SU-DHL-6 (cell line): ENCODE measurements at regions not wholly inside any gene's neighbourhood (a gene's known extent, or its start where the extent isn't known, plus 50 kb on each side); places are given as distances from the start of the nearest gene placed in this dataset.

Experiments used
- H2AFZ ChIP-seq: fragments of 200-600 bp; sonication (generic); 2 replicates; pipeline ENCODE4 v1.6.1; 2014; ENCODE audit warnings: low read depth, mild to moderate bottlenecking, moderate library complexity, mixed read lengths, antibody characterized with exemption, low read length; ENCODE audit not compliant: severe bottlenecking
- H3F3A ChIP-seq: fragments of 200-600 bp; shearing (Covaris generic); 2 replicates; pipeline ENCODE4 v1.6.0; 2016; ENCODE audit warnings: antibody characterized with exemption, mild to moderate bottlenecking; ENCODE audit not compliant: insufficient read depth
- H3K27ac ChIP-seq: fragments of 200-600 bp; sonication (generic); 2 replicates; pipeline ENCODE4 v1.5.1; 2016; ENCODE audit warnings: low read depth, mild to moderate bottlenecking, low read length, moderate library complexity, mixed read lengths
- H3K27me3 ChIP-seq: fragments of 200-600 bp; sonication (generic), shearing (Covaris generic); 2 replicates; pipeline ENCODE4 v1.6.0; 2014; ENCODE audit warnings: mild to moderate bottlenecking, low read length
- H3K36me3 ChIP-seq: fragments of 200-600 bp; sonication (generic); 2 replicates; pipeline ENCODE4 v1.6.1; 2014; ENCODE audit warnings: mild to moderate bottlenecking, low read length, mixed read lengths
- H3K4me2 ChIP-seq: fragments of 300-600, 200-600 bp; shearing (Covaris generic), sonication (generic); 2 replicates; pipeline ENCODE4 v1.6.0; 2014; ENCODE audit warnings: low read length, low read depth, mild to moderate bottlenecking; ENCODE audit not compliant: poor library complexity, severe bottlenecking
- H3K4me3 ChIP-seq: fragments of 200-600 bp; sonication (generic); 2 replicates; pipeline ENCODE4 v1.5.1; 2014; ENCODE audit warnings: antibody characterized with exemption, low read length, mild to moderate bottlenecking, mixed read lengths; ENCODE audit not compliant: insufficient read depth, poor library complexity, severe bottlenecking
- H3K79me2 ChIP-seq: fragments of 200-600 bp; sonication (generic); 2 replicates; pipeline ENCODE4 v1.6.1; 2014; ENCODE audit warnings: mild to moderate bottlenecking, low read length, moderate library complexity; ENCODE audit not compliant: insufficient read depth
- H3K9ac ChIP-seq: fragments of 200-600 bp; sonication (generic); 2 replicates; pipeline ENCODE4 v1.7.0; 2014; ENCODE audit warnings: mild to moderate bottlenecking, low read length
- H3K9me2 ChIP-seq: fragments of 200-600 bp; sonication (generic); replicated peaks from 2 replicates; pipeline ENCODE4 v1.6.1; 2014; ENCODE audit warnings: low read length; ENCODE audit not compliant: insufficient read depth
- H3K9me3 ChIP-seq: fragments of 200-600 bp; sonication (generic); 2 replicates; pipeline ENCODE4 v1.6.1; 2014; ENCODE audit warnings: low read length, mixed read lengths; ENCODE audit not compliant: insufficient read depth
- H4K20me1 ChIP-seq: fragments of 200-600 bp; sonication (generic); 2 replicates; pipeline ENCODE4 v1.6.1; 2014; ENCODE audit warnings: low read depth, mild to moderate bottlenecking, antibody characterized with exemption, low read length, moderate library complexity, mixed read lengths
- CTCF ChIP-seq: fragments of 200-600 bp; sonication (generic); IDR thresholded peaks from one replicate; pipeline ENCODE4 v1.5.1; 2017; ENCODE audit warnings: antibody characterized with exemption, mild to moderate bottlenecking, low read length, moderate library complexity; ENCODE audit not compliant: insufficient read depth, poor library complexity, severe bottlenecking
- EZH2phosphoT487 ChIP-seq: fragments of 200-600 bp; sonication (generic), shearing (Covaris generic); conservative IDR thresholded peaks from 2 replicates; pipeline ENCODE4 v1.6.1; 2018; ENCODE audit warnings: mild to moderate bottlenecking, antibody characterized with exemption, low read length, moderate library complexity, mixed read lengths

DNA sequence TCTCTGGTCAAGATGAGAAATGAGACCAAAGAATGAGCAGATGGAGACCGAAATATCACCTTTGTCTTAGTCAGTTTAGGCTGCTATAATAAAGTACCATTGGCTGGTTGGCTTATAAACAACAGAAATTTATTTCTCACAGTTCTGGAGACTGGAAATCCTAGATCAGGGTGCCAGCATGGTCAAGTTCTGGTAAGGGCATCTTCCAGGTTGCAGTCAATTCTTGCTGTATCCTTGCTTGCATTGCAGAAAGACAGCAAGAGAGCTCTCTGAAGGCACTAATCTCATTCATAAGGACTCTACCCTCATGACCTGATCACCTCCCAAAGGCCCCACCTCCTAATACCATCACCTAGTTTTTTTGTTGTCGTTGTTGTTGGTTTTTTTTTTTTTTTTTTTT is 52.7 kb upstream of the MKLN1 start:
- TF ChIP-seq EZH2phosphoT487 (no peak), CTCF (no peak)
- Histone ChIP-seq H3K79me2 (no peaks in the 10 kb centered on the region), H3K36me3 (no peaks in the 10 kb centered on the region), H3K9me2 (no peaks in the 10 kb centered on the region), H3F3A (no peaks in the 10 kb centered on the region), H4K20me1 (no peaks in the 10 kb centered on the region), H2AFZ (no peak overlapping the region), H3K4me3 (no peak overlapping the region), H3K27ac (no peak overlapping the region), H3K27me3 (no peaks in the 10 kb centered on the region), H3K9ac (no peak overlapping the region), H3K9me3 (no peaks in the 10 kb centered on the region), H3K4me2 (no peak overlapping the region)

- no peaks in the 10 kb centered on the region for H4K20me1 ChIP-seq
These were observed 51.5 kb upstream of the MKLN1 start for GRCh38 chr7:131276190-131276589.

DNA sequence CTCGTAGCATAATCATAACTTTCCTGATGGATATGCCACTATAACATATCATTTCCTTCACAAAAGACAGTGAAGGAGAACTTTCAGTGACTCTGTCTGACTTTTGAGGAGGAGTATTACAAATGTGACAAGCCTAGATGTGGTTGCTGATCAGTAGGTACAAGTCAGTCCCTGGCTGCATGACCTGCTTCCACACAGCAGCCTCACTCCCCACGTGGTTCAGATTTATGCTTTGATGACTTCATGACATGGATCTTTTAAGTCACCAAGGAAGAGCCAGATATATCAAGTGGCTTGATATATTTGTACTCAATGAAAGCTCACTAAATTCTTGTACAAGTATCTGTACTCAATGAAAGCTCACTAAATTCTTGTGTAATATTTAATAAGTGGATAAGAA is 50.9 kb upstream of the MKLN1 start:
- no peaks in the 10 kb centered on the region for H3K9me3 ChIP-seq
- H3K36me3 ChIP-seq: no peaks in the 10 kb centered on the region
- H3K4me3 ChIP-seq: no peak overlapping the region
- no peaks in the 10 kb centered on the region for H3K27me3 ChIP-seq
- H3K9me2 ChIP-seq: no peaks in the 10 kb centered on the region
- no peak overlapping the region for H3K4me2 ChIP-seq
- no peaks in the 10 kb centered on the region for H3F3A ChIP-seq
- no peak overlapping the region for H3K27ac ChIP-seq
- no peaks in the 10 kb centered on the region for H3K79me2 ChIP-seq
- TF ChIP-seq CTCF: no peak
- TF ChIP-seq EZH2phosphoT487: no peak
- H3K9ac ChIP-seq: no peak overlapping the region
- H4K20me1 ChIP-seq: no peaks in the 10 kb centered on the region
- no peak overlapping the region for H2AFZ ChIP-seq

More at GRCh38 chr7:131276190-131276589, 51.5 kb upstream of the MKLN1 start:
- no peak overlapping the region for H3K9ac ChIP-seq
- H3F3A ChIP-seq: no peaks in the 10 kb centered on the region
- no peaks in the 10 kb centered on the region for H3K79me2 ChIP-seq
- H3K9me2 ChIP-seq: no peaks in the 10 kb centered on the region
- H3K27ac ChIP-seq: no peak overlapping the region
- no peak overlapping the region for H3K4me3 ChIP-seq
- H2AFZ ChIP-seq: no peak overlapping the region
- no peaks in the 10 kb centered on the region for H3K27me3 ChIP-seq
- H3K36me3 ChIP-seq: no peaks in the 10 kb centered on the region
- H3K4me2 ChIP-seq: no peak overlapping the region
- TF ChIP-seq CTCF (no peak), EZH2phosphoT487 (no peak)
- H3K9me3 ChIP-seq: no peaks in the 10 kb centered on the region
